ENCODE measurements at regions not wholly inside any gene's neighbourhood (a gene's known extent, or its start where the extent isn't known, plus 50 kb on each side); places are given as distances from the start of the nearest gene placed in this dataset.
"Not testable (repeated sequence)": the region's sequence is repeated elsewhere in the genome, so short reads cannot be mapped to it uniquely, and the experiment has no call there.

DNA sequence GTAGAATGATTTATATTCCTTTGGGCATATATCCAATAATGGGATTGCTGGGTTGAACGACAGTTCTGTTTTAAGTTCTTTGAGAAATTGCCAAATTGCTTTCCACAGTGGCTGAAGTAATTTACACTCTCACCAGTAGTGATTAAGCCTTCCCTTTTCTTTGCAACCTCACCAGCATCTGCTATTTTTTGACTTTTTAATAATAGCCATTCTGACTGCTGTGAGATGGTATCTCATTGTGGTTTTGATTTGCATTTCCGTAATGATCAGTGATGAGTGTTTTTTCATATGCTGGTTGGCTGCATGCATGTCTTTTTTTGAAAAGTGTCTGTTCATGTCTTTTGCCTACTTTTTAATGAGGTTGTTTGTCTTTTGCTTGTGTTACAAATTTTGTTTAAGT is 233.8 kb downstream of the SNX19 start:
- not testable (repeated sequence) for TF ChIP-seq CTCF (IDR thresholded peaks at IDR 0.05); EZH2 (IDR thresholded peaks at IDR 0.05; ENCODE audit: borderline replicate concordance, insufficient read depth, low read depth, low read length, poor library complexity, severe bottlenecking)

Data from B cell (primary cell).